DOHH2 (cell line): ENCODE measurements at regions not wholly inside any gene's neighbourhood (a gene's known extent, or its start where the extent isn't known, plus 50 kb on each side); places are given as distances from the start of the nearest gene placed in this dataset.

Experiments
- H3F3A ChIP-seq: fragments of 200-600 bp; sonication (generic), shearing (Covaris generic); 2 replicates; pipeline ENCODE4 v1.6.0; 2016; ENCODE audit warnings: antibody characterized with exemption, mild to moderate bottlenecking; ENCODE audit not compliant: control insufficient read depth, insufficient read depth
- H3K27ac ChIP-seq: fragments of 200-600 bp; sonication (generic); 2 replicates; pipeline ENCODE4 v1.5.1; 2014; ENCODE audit warnings: low read depth, mild to moderate bottlenecking, low read length, moderate library complexity
- H3K27me3 ChIP-seq: fragments of 200-600 bp; sonication (generic); 2 replicates; pipeline ENCODE4 v1.6.1; 2014; ENCODE audit warnings: mild to moderate bottlenecking, low read length, mixed read lengths; ENCODE audit not compliant: control insufficient read depth
- H3K36me3 ChIP-seq: fragments of 200-600 bp; sonication (generic); 2 replicates; pipeline ENCODE4 v1.6.1; 2014; ENCODE audit warnings: mild to moderate bottlenecking, low read length, moderate library complexity, mixed read lengths; ENCODE audit not compliant: control insufficient read depth
- H3K4me1 ChIP-seq: fragments of 200-600 bp; sonication (generic); 2 replicates; pipeline ENCODE4 v1.6.1; 2014; ENCODE audit warnings: mild to moderate bottlenecking, low read length, mixed read lengths; ENCODE audit not compliant: control insufficient read depth
- H3K4me2 ChIP-seq: fragments of 200-600 bp; sonication (generic); 2 replicates; pipeline ENCODE4 v1.6.0; 2014; ENCODE audit warnings: mild to moderate bottlenecking, low read length, moderate library complexity
- H3K4me3 ChIP-seq: fragments of 200-600 bp; sonication (generic); 2 replicates; pipeline ENCODE4 v1.5.1; 2014; ENCODE audit warnings: mild to moderate bottlenecking, low read length, mixed read lengths
- H3K79me2 ChIP-seq: fragments of 200-600 bp; sonication (generic); 2 replicates; pipeline ENCODE4 v1.6.1; 2014; ENCODE audit warnings: mild to moderate bottlenecking, low read length, mixed read lengths; ENCODE audit not compliant: control insufficient read depth
- H3K9me2 ChIP-seq: fragments of 200-600 bp; sonication (generic); replicated peaks from 2 replicates; pipeline ENCODE4 v1.6.1; 2014; ENCODE audit warnings: mild to moderate bottlenecking, low read length, mixed read lengths; ENCODE audit not compliant: control insufficient read depth
- H3K9me3 ChIP-seq: fragments of 200-600 bp; sonication (generic); 2 replicates; pipeline ENCODE4 v1.6.1; 2014; ENCODE audit warnings: antibody characterized with exemption, low read length, mixed read lengths; ENCODE audit not compliant: control insufficient read depth, insufficient read depth
- H4K20me1 ChIP-seq: fragments of 200-600 bp; sonication (generic); 2 replicates; pipeline ENCODE4 v1.6.0; 2014; ENCODE audit warnings: low read depth, mild to moderate bottlenecking, antibody characterized with exemption, low read length, moderate library complexity; ENCODE audit not compliant: control insufficient read depth, insufficient read depth
- CTCF ChIP-seq: fragments of 200-600 bp; sonication (generic); IDR thresholded peaks from one replicate; pipeline ENCODE4 v1.5.1; 2014; ENCODE audit warnings: antibody characterized with exemption, mild to moderate bottlenecking, low read depth, low read length; ENCODE audit not compliant: poor library complexity, severe bottlenecking
- EZH2phosphoT487 ChIP-seq: fragments of 200-600 bp; sonication (generic); IDR thresholded peaks from 2 replicates; pipeline ENCODE4 v1.6.1; 2017; ENCODE audit warnings: borderline replicate concordance, mild to moderate bottlenecking, antibody characterized with exemption, low read length, moderate library complexity, mixed read lengths

GRCh38 chr6:142637624-142638351 lies 307.2 kb downstream of the HIVEP2 start:
- no peak overlapping the region for H3K27ac ChIP-seq
- no peaks in the 10 kb centered on the region for H3K79me2 ChIP-seq
- no peaks in the 10 kb centered on the region for H3K36me3 ChIP-seq
- H3K4me3 ChIP-seq, result no peak overlapping the region
- TF ChIP-seq CTCF (no peak), EZH2phosphoT487 (no peak)
- no peaks in the 10 kb centered on the region for H3K9me2 ChIP-seq
- no peaks in the 10 kb centered on the region for H4K20me1 ChIP-seq
- no peaks in the 10 kb centered on the region for H3K27me3 ChIP-seq
- no peaks in the 10 kb centered on the region for H3K4me1 ChIP-seq
- H3F3A ChIP-seq, result no peaks in the 10 kb centered on the region
- no peak overlapping the region for H3K4me2 ChIP-seq
- H3K9me3 ChIP-seq, result no peaks in the 10 kb centered on the region

GRCh38 chr6:142642651-142643050 lies 302.3 kb downstream of the HIVEP2 start:
- Histone ChIP-seq H3K4me2 (no peak overlapping the region), H3K4me3 (no peak overlapping the region), H3F3A (no peaks in the 10 kb centered on the region), H3K4me1 (no peaks in the 10 kb centered on the region), H4K20me1 (no peaks in the 10 kb centered on the region), H3K27me3 (no peaks in the 10 kb centered on the region), H3K9me2 (no peaks in the 10 kb centered on the region), H3K36me3 (no peaks in the 10 kb centered on the region), H3K9me3 (no peaks in the 10 kb centered on the region), H3K79me2 (no peaks in the 10 kb centered on the region), H3K27ac (no peak overlapping the region)
- TF ChIP-seq CTCF (no peak), EZH2phosphoT487 (no peak)

DNA sequence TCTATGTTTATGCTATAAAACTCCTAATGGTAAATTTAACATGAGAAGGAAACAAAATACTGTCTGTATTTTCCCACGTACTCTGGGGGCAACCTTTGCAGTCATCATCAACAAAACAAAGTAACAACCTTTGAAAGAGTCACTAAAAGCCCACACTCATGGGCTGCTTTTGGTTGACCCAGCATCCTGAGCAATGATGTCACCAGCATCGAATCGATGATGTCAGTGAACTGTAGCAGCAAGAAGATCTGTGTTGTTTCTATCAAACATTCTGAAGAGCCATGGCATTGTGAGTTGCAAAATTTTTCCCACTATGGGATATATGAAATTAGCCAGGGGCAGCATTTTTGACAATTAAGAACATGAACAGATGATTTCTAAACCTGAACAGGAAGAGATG lies 300.1 kb downstream of the HIVEP2 start:
- Histone ChIP-seq H3K4me1 (no peaks in the 10 kb centered on the region), H3F3A (no peaks in the 10 kb centered on the region), H3K9me2 (no peaks in the 10 kb centered on the region), H4K20me1 (no peaks in the 10 kb centered on the region), H3K27me3 (no peaks in the 10 kb centered on the region), H3K36me3 (no peaks in the 10 kb centered on the region), H3K9me3 (no peaks in the 10 kb centered on the region), H3K79me2 (no peaks in the 10 kb centered on the region), H3K4me3 (no peak overlapping the region), H3K4me2 (no peak overlapping the region), H3K27ac (no peak overlapping the region)
- no peak for TF ChIP-seq CTCF
- no peak for TF ChIP-seq EZH2phosphoT487
